DMS114 treated with DMSO at 0.1 percent for 48 hours (cell line): ENCODE measurements at regions not wholly inside any gene's neighbourhood (a gene's known extent, or its start where the extent isn't known, plus 50 kb on each side); places are given as distances from the start of the nearest gene placed in this dataset.
"Not testable (repeated sequence)": the region's sequence is repeated elsewhere in the genome, so short reads cannot be mapped to it uniquely, and the experiment has no call there.

Experiments used
- DNase-seq: peaks from one replicate; lab custom pipeline; 2025; ENCODE audit not compliant: unreplicated experiment; lab: John Stamatoyannopoulos, UW

DNA sequence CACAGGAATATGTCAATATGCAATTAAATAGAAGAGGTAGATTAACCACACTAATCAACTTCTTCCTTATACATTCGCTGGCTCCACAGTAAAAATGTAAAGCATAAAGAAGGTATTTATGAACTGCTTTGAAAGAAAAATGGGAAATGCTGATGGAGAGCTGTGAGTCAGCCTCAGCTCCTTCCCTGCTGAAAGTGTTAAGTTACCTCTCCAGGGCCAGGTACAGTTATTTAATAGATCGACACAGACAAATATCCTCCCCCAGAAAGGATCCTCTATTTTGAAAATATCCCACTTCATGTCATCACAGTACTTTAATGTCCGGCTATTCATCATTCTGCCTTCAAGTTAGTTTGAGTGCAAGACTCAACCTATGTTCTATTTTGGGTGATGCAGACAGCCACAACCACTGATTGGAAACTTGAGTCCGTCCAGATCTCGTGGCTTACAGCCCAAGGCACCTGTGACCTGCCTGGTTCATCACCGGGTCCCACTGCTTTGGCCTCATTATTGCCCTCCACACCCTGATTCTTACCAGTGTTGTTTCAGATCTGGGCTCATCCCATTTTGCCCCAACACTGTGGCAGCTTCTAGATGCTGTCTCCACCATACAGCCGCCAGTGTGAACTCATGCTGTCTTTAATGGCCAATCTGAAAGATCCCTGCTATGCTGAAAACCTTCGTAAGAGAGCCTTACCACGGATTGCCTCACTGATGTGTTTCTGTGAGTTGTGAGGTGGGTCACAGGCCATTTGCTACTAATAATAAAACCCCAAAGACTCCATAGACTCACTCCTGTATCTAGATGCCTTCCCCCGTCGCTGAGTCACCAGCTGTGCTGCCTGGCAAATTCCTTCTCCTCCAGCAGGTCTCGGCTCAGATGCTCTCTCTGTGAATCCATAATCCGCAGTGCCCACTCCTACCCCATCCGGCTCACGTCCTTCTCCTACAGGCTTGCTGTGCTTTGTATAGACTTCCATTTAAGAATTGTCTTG lies 56.2 kb upstream of the DDAH1 start:
- DNase-seq, result not testable (repeated sequence)

DNA sequence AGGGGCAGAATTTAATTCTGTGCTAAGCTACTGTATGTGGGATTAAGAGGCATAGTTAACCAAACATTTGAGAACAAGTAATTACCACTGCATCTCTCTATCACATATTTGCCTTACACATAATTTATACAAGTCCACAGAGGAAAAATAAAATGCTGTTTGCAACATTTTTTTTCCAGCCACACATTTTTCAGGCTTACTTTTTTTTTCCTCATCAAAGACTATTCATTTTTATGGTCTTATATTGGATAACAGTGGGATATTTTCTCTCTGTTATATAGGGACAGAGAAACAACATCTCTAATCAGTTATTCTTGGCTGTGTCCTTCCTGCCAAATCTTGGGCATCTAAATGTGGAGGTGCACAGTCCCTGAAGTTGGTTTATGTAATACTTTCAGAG lies 57.5 kb upstream of the DDAH1 start:
- not testable (repeated sequence) for DNase-seq

DNA sequence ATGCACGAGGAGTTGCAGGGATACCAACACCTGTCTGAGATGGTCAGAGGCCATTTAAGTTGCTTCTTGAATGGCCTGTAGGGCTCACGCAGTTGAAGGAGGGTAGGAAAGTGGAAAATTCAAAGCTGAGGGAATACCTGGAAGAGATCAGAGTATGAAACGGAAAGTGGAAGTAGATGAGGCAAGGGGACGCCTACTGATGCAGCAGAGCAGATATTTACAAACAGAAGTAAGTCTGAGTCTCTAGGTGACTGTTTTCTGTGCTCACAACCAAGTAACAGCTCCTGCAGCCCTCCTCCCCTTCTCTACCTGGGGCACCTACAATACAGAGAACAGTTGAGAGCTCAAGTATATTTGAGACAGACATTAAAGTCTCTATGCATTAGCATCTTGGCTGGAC lies 57.5 kb upstream of the CCN1 start:
- DNase-seq, result not testable (repeated sequence)

DNA sequence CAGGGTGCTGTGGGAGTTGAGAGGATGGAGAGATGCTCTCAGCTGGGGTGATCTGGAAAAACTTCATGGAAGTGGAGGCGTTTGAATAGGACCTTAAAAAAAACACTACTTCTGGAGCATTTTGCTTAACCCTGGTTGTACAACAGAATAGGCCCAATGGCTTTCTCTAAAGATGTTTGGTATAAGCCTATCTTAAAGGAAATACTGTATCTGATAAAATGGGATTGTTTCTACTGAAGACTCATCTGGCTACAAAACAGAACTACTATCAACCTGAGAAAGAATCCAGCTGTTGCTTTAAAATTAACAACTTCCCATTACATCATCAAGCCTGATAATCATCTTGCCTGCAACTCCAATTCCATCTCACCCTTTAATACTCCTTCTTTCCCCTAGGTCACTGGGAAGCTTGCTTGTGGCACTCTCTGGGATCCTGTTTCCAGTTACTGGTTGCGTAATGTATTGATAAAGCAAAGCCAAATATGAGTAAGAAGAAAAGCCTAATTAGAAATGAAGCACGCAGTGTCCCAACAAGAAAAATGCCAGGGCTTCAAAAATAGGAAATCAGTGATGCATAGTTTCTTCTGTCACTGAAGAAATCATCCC lies 56.2 kb upstream of the CCN1 start:
- DNase-seq, result not testable (repeated sequence)

DNA sequence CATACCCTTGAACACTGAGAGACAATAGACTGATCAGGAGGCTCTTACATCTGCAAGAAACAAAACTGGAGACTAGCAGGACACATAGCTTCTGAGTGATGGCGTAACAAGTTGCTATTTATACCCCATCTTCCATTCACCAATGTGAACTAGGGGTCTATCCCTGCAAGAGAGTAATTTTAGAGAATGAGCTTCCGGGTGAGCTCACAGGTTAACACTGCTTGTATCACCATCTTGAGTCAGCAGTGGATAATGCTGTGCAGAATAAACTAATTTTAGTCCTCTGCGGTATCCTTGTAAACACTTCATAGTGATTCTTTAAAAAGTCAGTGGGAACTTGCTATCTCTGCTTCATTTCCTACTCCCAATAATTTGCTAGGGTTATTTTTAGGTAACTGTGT lies 55.0 kb upstream of the CCN1 start:
- not testable (repeated sequence) for DNase-seq

DNA sequence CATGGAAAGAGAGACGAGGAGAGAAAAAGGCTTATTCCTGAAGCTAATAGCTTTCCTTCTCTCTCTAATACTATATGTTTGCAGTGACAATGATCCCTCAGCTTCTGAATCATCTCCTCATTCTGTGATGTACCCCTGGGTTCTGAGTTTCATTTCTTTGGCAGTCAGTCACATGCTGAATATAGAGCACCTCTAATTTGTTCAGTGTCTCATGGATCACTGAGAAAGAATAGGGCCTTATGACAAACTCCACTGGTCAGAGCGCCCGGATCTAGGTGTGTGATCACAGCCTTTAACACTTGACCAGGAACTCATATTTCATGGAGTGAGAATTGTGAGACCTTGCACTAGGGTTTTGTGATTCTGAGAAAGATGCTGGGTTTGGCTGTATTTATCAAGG lies 54.3 kb upstream of the CCN1 start:
- not testable (repeated sequence) for DNase-seq

DNA sequence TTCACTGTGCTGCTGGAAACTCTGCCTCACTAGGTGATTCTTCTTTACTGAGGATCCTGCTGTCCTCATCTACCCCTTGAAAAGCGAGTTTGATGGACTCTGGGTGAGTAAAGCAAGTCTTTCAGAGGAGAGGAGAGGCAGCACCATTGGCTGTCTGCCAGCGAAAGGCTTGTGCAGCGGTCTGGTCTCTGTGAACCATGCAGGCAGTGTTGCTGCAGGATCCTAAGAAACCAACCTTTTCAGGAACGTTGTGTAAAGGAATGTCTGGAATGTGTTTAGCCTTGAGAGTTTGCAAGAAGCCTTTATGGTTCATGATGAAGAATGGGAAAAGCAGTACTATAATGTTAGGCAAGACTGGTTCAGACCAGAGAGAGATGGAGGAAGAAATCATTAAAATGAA lies 53.4 kb upstream of the CCN1 start:
- DNase-seq, result peak; percentile 46
